ENCODE measurements at regions not wholly inside any gene's neighbourhood (a gene's known extent, or its start where the extent isn't known, plus 50 kb on each side); places are given as distances from the start of the nearest gene placed in this dataset.

DNA sequence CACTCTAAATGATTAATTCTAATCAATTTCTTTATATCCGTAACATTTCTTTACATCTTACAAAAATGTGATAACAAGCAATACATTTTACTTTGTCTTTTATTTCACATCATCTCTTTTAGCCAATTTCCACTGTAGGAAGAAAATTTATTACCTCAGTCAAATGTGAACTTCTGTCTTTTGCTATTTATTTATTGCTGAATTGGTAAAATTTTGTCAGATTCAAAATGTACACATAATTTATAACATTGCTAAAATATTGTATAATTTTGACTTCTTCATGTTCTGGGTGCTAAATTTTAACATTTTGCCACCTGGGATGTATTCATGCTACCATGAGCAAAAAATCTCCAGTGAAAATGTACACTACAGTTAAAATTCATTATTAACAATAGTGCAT, 158.0 kb downstream of the HGF start:
- TF ChIP-seq, protein P1, sequence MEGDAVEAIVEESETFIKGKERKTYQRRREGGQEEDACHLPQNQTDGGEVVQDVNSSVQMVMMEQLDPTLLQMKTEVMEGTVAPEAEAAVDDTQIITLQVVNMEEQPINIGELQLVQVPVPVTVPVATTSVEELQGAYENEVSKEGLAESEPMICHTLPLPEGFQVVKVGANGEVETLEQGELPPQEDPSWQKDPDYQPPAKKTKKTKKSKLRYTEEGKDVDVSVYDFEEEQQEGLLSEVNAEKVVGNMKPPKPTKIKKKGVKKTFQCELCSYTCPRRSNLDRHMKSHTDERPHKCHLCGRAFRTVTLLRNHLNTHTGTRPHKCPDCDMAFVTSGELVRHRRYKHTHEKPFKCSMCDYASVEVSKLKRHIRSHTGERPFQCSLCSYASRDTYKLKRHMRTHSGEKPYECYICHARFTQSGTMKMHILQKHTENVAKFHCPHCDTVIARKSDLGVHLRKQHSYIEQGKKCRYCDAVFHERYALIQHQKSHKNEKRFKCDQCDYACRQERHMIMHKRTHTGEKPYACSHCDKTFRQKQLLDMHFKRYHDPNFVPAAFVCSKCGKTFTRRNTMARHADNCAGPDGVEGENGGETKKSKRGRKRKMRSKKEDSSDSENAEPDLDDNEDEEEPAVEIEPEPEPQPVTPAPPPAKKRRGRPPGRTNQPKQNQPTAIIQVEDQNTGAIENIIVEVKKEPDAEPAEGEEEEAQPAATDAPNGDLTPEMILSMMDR (IDR thresholded peaks at IDR 0.05; ENCODE audit: extremely low read depth in 1 of 2, insufficient read depth in 1 of 2, low read depth in 1 of 2, low read length in 2 of 2), result no peak
- TF ChIP-seq JUN (IDR thresholded peaks at IDR 0.05; ENCODE audit: borderline replicate concordance, insufficient read depth, insufficient read length, low read depth), result no peak
- TF ChIP-seq POLR2A (IDR thresholded peaks at IDR 0.05; ENCODE audit: low read depth, low read length), result no peak
- TF ChIP-seq, protein P2, sequence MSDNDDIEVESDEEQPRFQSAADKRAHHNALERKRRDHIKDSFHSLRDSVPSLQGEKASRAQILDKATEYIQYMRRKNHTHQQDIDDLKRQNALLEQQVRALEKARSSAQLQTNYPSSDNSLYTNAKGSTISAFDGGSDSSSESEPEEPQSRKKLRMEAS (IDR thresholded peaks at IDR 0.05; ENCODE audit: insufficient read depth, insufficient read length), result no peak
- TF ChIP-seq MYC (IDR thresholded peaks at IDR 0.05; ENCODE audit: low read depth, low read length), result no peak
